Pancreas (tissue), 10 donors: ENCODE measurements at regions not wholly inside any gene's neighbourhood (a gene's known extent, or its start where the extent isn't known, plus 50 kb on each side); places are given as distances from the start of the nearest gene placed in this dataset.

Experiments
- ATAC-seq, 4 donors: fragments of 200-7000 bp; cut with Tn5 transposase; one replicate each; pipeline versions ENCODE4 v1.8.0 to v1.9.1; 2020; ENCODE audit warnings: mild to moderate bottlenecking in 4 of 4, moderate library complexity in 4 of 4
- DNase-seq, 6 donors: peaks; one replicate each; pipeline ENCODE4 v3.0.0-alpha.2; 2020
- FAIRE-seq: peaks from 2 replicates; lab custom pipeline; 2012; peaks lifted over from hg19 to GRCh38; lab: Jason Lieb, UNC
- H3K27ac ChIP-seq, 4 donors: fragments of 200-600 bp; sonication (generic); 1 replicate in 3 of 4; 2 replicates in 1 of 4; pipeline versions ENCODE4 v1.5.0 to v1.8.0; 2020
- H3K27me3 ChIP-seq, 4 donors: fragments of 200-600 bp; one replicate each; pipeline ENCODE4 v1.8.0; 2021
- H3K36me3 ChIP-seq, 3 donors: fragments of 200-600 bp; sonication (generic) in 1 of 3; one replicate each; pipeline versions ENCODE4 v1.5.0 to v1.8.0; 2020 to 2021
- H3K4me1 ChIP-seq, 3 donors: fragments of 200-600 bp; one replicate each; pipeline ENCODE4 v1.8.0; 2021
- H3K4me3 ChIP-seq, 4 donors: fragments of 200-600 bp; sonication (generic) in 2 of 4; one replicate each; pipeline versions ENCODE4 v1.5.0 to v1.8.0; 2020 to 2021
- H3K9me3 ChIP-seq, 4 donors: fragments of 200-600 bp; one replicate each; pipeline ENCODE4 v1.8.0; 2021
- CTCF ChIP-seq, 4 donors: fragments of 200-600 bp; sonication (generic) in 3 of 4; IDR thresholded peaks; one replicate each; pipeline versions ENCODE4 v1.5.0 to v1.8.0; 2021; ENCODE audit warnings: antibody characterized with exemption in 4 of 4
- WGBS, 2 donors: extraction: QIAGEN DNeasy Blood & Tissue Kit; methylation state at CpG; one replicate each; pipeline ENCODE4 v1.1.7; 2013; 5-methylcytosine and 5-hydroxymethylcytosine counted together
- intact Hi-C, 3 donors: fragments of 100-400 bp; cut with DNase I; formaldehyde crosslinking; loops; one replicate each; pipeline versions ENCODE4 v1.11.1 to v1.14.2; 2022
- donor health status: healthy with polysubstance abuse.
- donor health status: DM: no; HTN: no; CAD: no; lungs with moderate emphysema.
- donor health status: DM: no; HTN: no; CAD: no.
- donor health status: control.
- donor health status: control.
- donor health status: Bipolar disorder and iron deficiency.
- donor health status: DM: yes; HTN: yes; CAD: no.
- donor health status: DM: no; HTN: no; CAD: no.
- donor health status: DM: no; HTN: no; CAD: no.
- donor health status: DM: yes; HTN: yes; CAD: no.

GRCh38 chr11:50423208-50423607 is 390.5 kb downstream of the OR4C45 start:
- ATAC-seq (no peak), DNase-seq (no peak), FAIRE-seq (no peak)
- no peak overlapping the region for H3K4me3 ChIP-seq
- TF ChIP-seq CTCF (IDR thresholded peaks at IDR 0.05), result no peak
- no peaks in the 10 kb centered on the region for H3K27me3 ChIP-seq
- H3K9me3 ChIP-seq, result no peaks in the 10 kb centered on the region
- H3K36me3 ChIP-seq, result no peaks in the 10 kb centered on the region
- H3K4me1 ChIP-seq, result no peaks in the 10 kb centered on the region
- whole genome bisulfite sequencing, 2 donors, result 24 to 32% methylated on average over 4 of the region's 4 CpGs
- H3K27ac ChIP-seq, result no peak overlapping the region
- intact Hi-C loops, result no loop called here
